ENCODE measurements at regions not wholly inside any gene's neighbourhood (a gene's known extent, or its start where the extent isn't known, plus 50 kb on each side); places are given as distances from the start of the nearest gene placed in this dataset.

GRCh38 chrX:45954026-45954425 lies 591.2 kb downstream of the ZNF674 start:
- H3K4me3 ChIP-seq (ENCODE audit: low read depth, low read length): no peak overlapping the region
- no peak for DNase-seq (ENCODE audit: low read depth)

GRCh38 chrX:45952030-45952429 lies 593.2 kb downstream of the ZNF674 start:
- no peak for DNase-seq (ENCODE audit: low read depth)
- no peak overlapping the region for H3K4me3 ChIP-seq (ENCODE audit: low read depth, low read length)

GRCh38 chrX:45935408-45935807 lies 609.8 kb downstream of the ZNF674 start:
- no peak for DNase-seq (ENCODE audit: low read depth)
- no peak overlapping the region for H3K4me3 ChIP-seq (ENCODE audit: low read depth, low read length)

- no peak overlapping the region for H3K4me3 ChIP-seq (ENCODE audit: low read depth, low read length)
- no peak for DNase-seq (ENCODE audit: low read depth)
Observed at GRCh38 chrX:45912316-45912715, 632.9 kb downstream of the ZNF674 start.

- no peak for DNase-seq (ENCODE audit: low read depth)
- H3K4me3 ChIP-seq (ENCODE audit: low read depth, low read length): no peak overlapping the region
Observed at GRCh38 chrX:45907786-45908185, 637.4 kb downstream of the ZNF674 start.

- DNase-seq (ENCODE audit: low read depth): no peak
- no peak overlapping the region for H3K4me3 ChIP-seq (ENCODE audit: low read depth, low read length)
Observed at GRCh38 chrX:45903781-45904201, 641.4 kb downstream of the ZNF674 start.

GRCh38 chrX:45900766-45901615 lies 644.2 kb downstream of the ZNF674 start:
- no peak overlapping the region for H3K4me3 ChIP-seq (ENCODE audit: low read depth, low read length)
- DNase-seq (ENCODE audit: low read depth): peak; percentile 20

GRCh38 chrX:45894864-45895645 lies 650.2 kb downstream of the ZNF674 start:
- H3K4me3 ChIP-seq (ENCODE audit: low read depth, low read length): no peak overlapping the region
- no peak for DNase-seq (ENCODE audit: low read depth)

- H3K4me3 ChIP-seq (ENCODE audit: low read depth, low read length): no peak overlapping the region
- DNase-seq (ENCODE audit: low read depth): peak; percentile 0
Observed at GRCh38 chrX:45889471-45889870, 655.8 kb downstream of the ZNF674 start.

- DNase-seq (ENCODE audit: low read depth): no peak
- no peak overlapping the region for H3K4me3 ChIP-seq (ENCODE audit: low read depth, low read length)
Observed at GRCh38 chrX:45888518-45888917, 656.7 kb downstream of the ZNF674 start.

- no peak for DNase-seq (ENCODE audit: low read depth)
- no peak overlapping the region for H3K4me3 ChIP-seq (ENCODE audit: low read depth, low read length)
Observed at GRCh38 chrX:45885931-45886330, 659.3 kb downstream of the ZNF674 start.

GRCh38 chrX:45879512-45879911 lies 665.7 kb downstream of the ZNF674 start:
- no peak for DNase-seq (ENCODE audit: low read depth)
- H3K4me3 ChIP-seq (ENCODE audit: low read depth, low read length): no peak overlapping the region

GRCh38 chrX:45876206-45876605 lies 669.0 kb downstream of the ZNF674 start:
- DNase-seq (ENCODE audit: low read depth): no peak
- no peak overlapping the region for H3K4me3 ChIP-seq (ENCODE audit: low read depth, low read length)

- H3K4me3 ChIP-seq (ENCODE audit: low read depth, low read length): no peak overlapping the region
- DNase-seq (ENCODE audit: low read depth): no peak
Observed at GRCh38 chrX:45873781-45874180, 671.4 kb downstream of the ZNF674 start.

- no peak for DNase-seq (ENCODE audit: low read depth)
- H3K4me3 ChIP-seq (ENCODE audit: low read depth, low read length): no peak overlapping the region
Observed at GRCh38 chrX:45872480-45872879, 671.8 kb upstream of the DIPK2B start.

- DNase-seq (ENCODE audit: low read depth): no peak
- H3K4me3 ChIP-seq (ENCODE audit: low read depth, low read length): no peak overlapping the region
Observed at GRCh38 chrX:45868425-45868824, 667.7 kb upstream of the DIPK2B start.

GRCh38 chrX:45862801-45863200 lies 662.1 kb upstream of the DIPK2B start:
- H3K4me3 ChIP-seq (ENCODE audit: low read depth, low read length): no peak overlapping the region
- DNase-seq (ENCODE audit: low read depth): no peak

- H3K4me3 ChIP-seq (ENCODE audit: low read depth, low read length): no peak overlapping the region
- DNase-seq (ENCODE audit: low read depth): no peak
Observed at GRCh38 chrX:45860450-45860849, 659.8 kb upstream of the DIPK2B start.

- no peak for DNase-seq (ENCODE audit: low read depth)
- no peak overlapping the region for H3K4me3 ChIP-seq (ENCODE audit: low read depth, low read length)
Observed at GRCh38 chrX:45859407-45859806, 658.7 kb upstream of the DIPK2B start.

- DNase-seq (ENCODE audit: low read depth): no peak
Observed at GRCh38 chrX:45852884-45853283, 652.2 kb upstream of the DIPK2B start.

More at GRCh38 chrX:45852884-45853283, 652.2 kb upstream of the DIPK2B start:
- H3K4me3 ChIP-seq (ENCODE audit: low read depth, low read length): no peak overlapping the region
